ENCODE measurements at regions not wholly inside any gene's neighbourhood (a gene's known extent, or its start where the extent isn't known, plus 50 kb on each side); places are given as distances from the start of the nearest gene placed in this dataset.

- H3K4me3 Mint-ChIP-seq, result no peak overlapping the region
- peaks cover 6% of the 10 kb centered on the region for H3K9me3 Mint-ChIP-seq
- ATAC-seq, result no peak
- no peak for DNase-seq (ENCODE audit: low spot score)
- H3K36me3 Mint-ChIP-seq, result no peaks in the 10 kb centered on the region
- H3K27me3 Mint-ChIP-seq, result peaks cover 36 to 72% of the 10 kb centered on the region in 2 donors
- H3K27ac Mint-ChIP-seq, result no peak overlapping the region
- no peaks in the 10 kb centered on the region for H3K4me1 Mint-ChIP-seq (ENCODE audit: low read depth in 2 of 2)
Measured at GRCh38 chr9:88645879-88646199, 110.9 kb downstream of the NXNL2 start.

- H3K4me3 Mint-ChIP-seq, result no peak overlapping the region
- ATAC-seq (no peak), DNase-seq (ENCODE audit: low spot score) (no peak)
- no peaks in the 10 kb centered on the region for H3K36me3 Mint-ChIP-seq
- H3K9me3 Mint-ChIP-seq, result peaks cover 6% of the 10 kb centered on the region
- no peak overlapping the region for H3K27ac Mint-ChIP-seq
- peaks cover 32 to 68% of the 10 kb centered on the region in 2 donors for H3K27me3 Mint-ChIP-seq
- H3K4me1 Mint-ChIP-seq (ENCODE audit: low read depth in 2 of 2), result no peaks in the 10 kb centered on the region
Measured at GRCh38 chr9:88646539-88647300, 111.7 kb downstream of the NXNL2 start.

GRCh38 chr9:88651682-88652633 lies 117.0 kb downstream of the NXNL2 start:
- ATAC-seq (no peak), DNase-seq (ENCODE audit: low spot score) (no peak)
- peaks cover 17 to 50% of the 10 kb centered on the region in 2 donors for H3K27me3 Mint-ChIP-seq
- H3K4me1 Mint-ChIP-seq (ENCODE audit: low read depth in 2 of 2), result no peaks in the 10 kb centered on the region
- no peak overlapping the region for H3K27ac Mint-ChIP-seq
- H3K4me3 Mint-ChIP-seq, result no peak overlapping the region
- no peaks in the 10 kb centered on the region for H3K36me3 Mint-ChIP-seq
- no peaks in the 10 kb centered on the region for H3K9me3 Mint-ChIP-seq

GRCh38 chr9:88652876-88653275 lies 117.9 kb downstream of the NXNL2 start:
- Mint-ChIP-seq H3K27ac (no peak overlapping the region), H3K9me3 (no peaks in the 10 kb centered on the region), H3K4me3 (no peak overlapping the region), H3K27me3 (peaks cover 14 to 44% of the 10 kb centered on the region in 2 donors), H3K36me3 (no peaks in the 10 kb centered on the region), H3K4me1 (ENCODE audit: low read depth in 2 of 2) (no peaks in the 10 kb centered on the region)
- DNase-seq (ENCODE audit: low spot score), result no peak
- no peak for ATAC-seq

- H3K4me1 Mint-ChIP-seq (ENCODE audit: low read depth in 2 of 2), result no peaks in the 10 kb centered on the region
- DNase-seq (ENCODE audit: low spot score) (no peak), ATAC-seq (no peak)
- H3K9me3 Mint-ChIP-seq, result no peaks in the 10 kb centered on the region
- H3K4me3 Mint-ChIP-seq, result no peak overlapping the region
- H3K36me3 Mint-ChIP-seq, result no peaks in the 10 kb centered on the region
- H3K27ac Mint-ChIP-seq, result no peak overlapping the region
- H3K27me3 Mint-ChIP-seq, result peaks cover 10 to 47% of the 10 kb centered on the region in 2 donors
Measured at GRCh38 chr9:88653406-88653805, 118.4 kb downstream of the NXNL2 start.

- Mint-ChIP-seq H3K27ac (no peak overlapping the region), H3K27me3 (peaks cover 10 to 51% of the 10 kb centered on the region in 2 donors), H3K9me3 (no peaks in the 10 kb centered on the region), H3K4me1 (ENCODE audit: low read depth in 2 of 2) (no peaks in the 10 kb centered on the region), H3K36me3 (no peaks in the 10 kb centered on the region), H3K4me3 (no peak overlapping the region)
- no peak for DNase-seq (ENCODE audit: low spot score)
- ATAC-seq, result no peak
Measured at GRCh38 chr9:88653911-88654310, 118.9 kb downstream of the NXNL2 start.

GRCh38 chr9:88657893-88658292 lies 122.9 kb downstream of the NXNL2 start:
- Mint-ChIP-seq H3K36me3 (no peaks in the 10 kb centered on the region), H3K27me3 (peaks cover 13 to 46% of the 10 kb centered on the region in 2 donors)

GRCh38 chr9:88658311-88658822 lies 123.4 kb downstream of the NXNL2 start:
- Mint-ChIP-seq H3K4me1 (ENCODE audit: low read depth in 2 of 2) (no peaks in the 10 kb centered on the region), H3K27me3 (peaks cover 13 to 46% of the 10 kb centered on the region in 2 donors), H3K36me3 (no peaks in the 10 kb centered on the region), H3K9me3 (no peaks in the 10 kb centered on the region), H3K4me3 (no peak overlapping the region), H3K27ac (no peak overlapping the region)
- ATAC-seq (no peak), DNase-seq (ENCODE audit: low spot score) (no peak)

More at GRCh38 chr9:88657893-88658292, 122.9 kb downstream of the NXNL2 start:
- Mint-ChIP-seq H3K27ac (no peak overlapping the region), H3K4me1 (ENCODE audit: low read depth in 2 of 2) (no peaks in the 10 kb centered on the region), H3K4me3 (no peak overlapping the region), H3K9me3 (no peaks in the 10 kb centered on the region)
- ATAC-seq (no peak), DNase-seq (ENCODE audit: low spot score) (no peak)

- H3K4me3 Mint-ChIP-seq, result no peak overlapping the region
- no peak for DNase-seq (ENCODE audit: low spot score)
- peaks cover 8 to 46% of the 10 kb centered on the region in 2 donors for H3K27me3 Mint-ChIP-seq
- no peak overlapping the region for H3K27ac Mint-ChIP-seq
- ATAC-seq, result no peak
- no peaks in the 10 kb centered on the region for H3K4me1 Mint-ChIP-seq (ENCODE audit: low read depth in 2 of 2)
- H3K9me3 Mint-ChIP-seq, result no peaks in the 10 kb centered on the region
- H3K36me3 Mint-ChIP-seq, result no peaks in the 10 kb centered on the region
Measured at GRCh38 chr9:88659126-88659525, 124.1 kb downstream of the NXNL2 start.

- Mint-ChIP-seq H3K9me3 (no peaks in the 10 kb centered on the region), H3K36me3 (no peaks in the 10 kb centered on the region), H3K27me3 (peaks cover 5 to 36% of the 10 kb centered on the region in 2 donors), H3K27ac (no peak overlapping the region), H3K4me1 (ENCODE audit: low read depth in 2 of 2) (no peaks in the 10 kb centered on the region), H3K4me3 (no peak overlapping the region)
- no peak for DNase-seq (ENCODE audit: low spot score)
- no peak for ATAC-seq
Measured at GRCh38 chr9:88660611-88661010, 125.6 kb downstream of the NXNL2 start.

- no peak overlapping the region for H3K4me3 Mint-ChIP-seq
- peaks cover 5 to 36% of the 10 kb centered on the region in 2 donors for H3K27me3 Mint-ChIP-seq
- no peak overlapping the region for H3K27ac Mint-ChIP-seq
- H3K4me1 Mint-ChIP-seq (ENCODE audit: low read depth in 2 of 2), result no peaks in the 10 kb centered on the region
- DNase-seq (ENCODE audit: low spot score), result no peak
- no peak for ATAC-seq
- H3K9me3 Mint-ChIP-seq, result no peaks in the 10 kb centered on the region
- no peaks in the 10 kb centered on the region for H3K36me3 Mint-ChIP-seq
Measured at GRCh38 chr9:88661759-88662158, 126.8 kb downstream of the NXNL2 start.

- Mint-ChIP-seq H3K9me3 (no peaks in the 10 kb centered on the region), H3K27me3 (peaks cover 5 to 29% of the 10 kb centered on the region in 2 donors), H3K4me1 (ENCODE audit: low read depth in 2 of 2) (no peaks in the 10 kb centered on the region), H3K27ac (no peak overlapping the region), H3K36me3 (no peaks in the 10 kb centered on the region), H3K4me3 (no peak overlapping the region)
- ATAC-seq (no peak), DNase-seq (ENCODE audit: low spot score) (no peak)
Measured at GRCh38 chr9:88663771-88664419, 128.9 kb downstream of the NXNL2 start.

GRCh38 chr9:88664773-88665172 lies 129.8 kb downstream of the NXNL2 start:
- Mint-ChIP-seq H3K4me1 (ENCODE audit: low read depth in 2 of 2) (no peaks in the 10 kb centered on the region), H3K4me3 (no peak overlapping the region), H3K36me3 (no peaks in the 10 kb centered on the region), H3K27ac (no peak overlapping the region), H3K9me3 (no peaks in the 10 kb centered on the region), H3K27me3 (peaks cover 5 to 29% of the 10 kb centered on the region in 2 donors)
- DNase-seq (ENCODE audit: low spot score), result no peak
- no peak for ATAC-seq

Measured in natural killer cell treated with Interleukin-12 subunit alpha and Interleukin-12 subunit beta and Interleukin-15 and Interleukin-18, amount 100 ng/mL, for 72 hours (primary cell).